ENCODE measurements at regions not wholly inside any gene's neighbourhood (a gene's known extent, or its start where the extent isn't known, plus 50 kb on each side); places are given as distances from the start of the nearest gene placed in this dataset.

- H2AFZ ChIP-seq (ENCODE audit: low read length): no peak overlapping the region
- CTCF ChIA-PET (ENCODE audit: unreplicated experiment): no interaction called here
- no TSS peak for BruUV-seq (replicated peaks)
- H3K79me2 ChIP-seq (ENCODE audit: insufficient read depth, low read depth, low read length): no peaks in the 10 kb centered on the region
- H3K4me2 ChIP-seq (ENCODE audit: low read length): no peak overlapping the region
- DNase-seq (ENCODE audit: low spot score): no peak
- TF ChIP-seq EZH2phosphoT487 (IDR thresholded peaks at IDR 0.05; ENCODE audit: borderline replicate concordance, low read depth, low read length): no peak
- TF ChIP-seq, protein P1, sequence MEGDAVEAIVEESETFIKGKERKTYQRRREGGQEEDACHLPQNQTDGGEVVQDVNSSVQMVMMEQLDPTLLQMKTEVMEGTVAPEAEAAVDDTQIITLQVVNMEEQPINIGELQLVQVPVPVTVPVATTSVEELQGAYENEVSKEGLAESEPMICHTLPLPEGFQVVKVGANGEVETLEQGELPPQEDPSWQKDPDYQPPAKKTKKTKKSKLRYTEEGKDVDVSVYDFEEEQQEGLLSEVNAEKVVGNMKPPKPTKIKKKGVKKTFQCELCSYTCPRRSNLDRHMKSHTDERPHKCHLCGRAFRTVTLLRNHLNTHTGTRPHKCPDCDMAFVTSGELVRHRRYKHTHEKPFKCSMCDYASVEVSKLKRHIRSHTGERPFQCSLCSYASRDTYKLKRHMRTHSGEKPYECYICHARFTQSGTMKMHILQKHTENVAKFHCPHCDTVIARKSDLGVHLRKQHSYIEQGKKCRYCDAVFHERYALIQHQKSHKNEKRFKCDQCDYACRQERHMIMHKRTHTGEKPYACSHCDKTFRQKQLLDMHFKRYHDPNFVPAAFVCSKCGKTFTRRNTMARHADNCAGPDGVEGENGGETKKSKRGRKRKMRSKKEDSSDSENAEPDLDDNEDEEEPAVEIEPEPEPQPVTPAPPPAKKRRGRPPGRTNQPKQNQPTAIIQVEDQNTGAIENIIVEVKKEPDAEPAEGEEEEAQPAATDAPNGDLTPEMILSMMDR (conservative IDR thresholded peaks at IDR 0.05; ENCODE audit: low read length): no peak
- no peak overlapping the region for H3K27ac ChIP-seq (ENCODE audit: low read depth, low read length, poor library complexity, severe bottlenecking)
- H3K36me3 ChIP-seq (ENCODE audit: insufficient read depth, low read length): no peaks in the 10 kb centered on the region
- no peak overlapping the region for H3K4me3 ChIP-seq (ENCODE audit: low read depth, low read length, poor library complexity, severe bottlenecking)
- no peaks in the 10 kb centered on the region for H3K9me2 ChIP-seq (ENCODE audit: insufficient read depth, low read length)
- H3K4me1 ChIP-seq (ENCODE audit: insufficient read depth, low read length, poor library complexity, severe bottlenecking): peaks cover 4% of the 10 kb centered on the region
- POLR2A ChIA-PET: interaction anchor here (0.7 to 1.4 kb wide), 2 partner anchors 8 to 504 kb away, joined by 3 to 4 read pairs; no protein-coding TSS in a partner anchor
- no peaks in the 10 kb centered on the region for H4K20me1 ChIP-seq (ENCODE audit: insufficient read depth, low read length)
- no peaks in the 10 kb centered on the region for H3K9me3 ChIP-seq (ENCODE audit: low read length)
- intact Hi-C loops (cut with micrococcal nuclease; ENCODE audit: unreplicated experiment): no loop called here
Measured at GRCh38 chr3:29137601-29138000, 143.3 kb upstream of the RBMS3 start.

DNA sequence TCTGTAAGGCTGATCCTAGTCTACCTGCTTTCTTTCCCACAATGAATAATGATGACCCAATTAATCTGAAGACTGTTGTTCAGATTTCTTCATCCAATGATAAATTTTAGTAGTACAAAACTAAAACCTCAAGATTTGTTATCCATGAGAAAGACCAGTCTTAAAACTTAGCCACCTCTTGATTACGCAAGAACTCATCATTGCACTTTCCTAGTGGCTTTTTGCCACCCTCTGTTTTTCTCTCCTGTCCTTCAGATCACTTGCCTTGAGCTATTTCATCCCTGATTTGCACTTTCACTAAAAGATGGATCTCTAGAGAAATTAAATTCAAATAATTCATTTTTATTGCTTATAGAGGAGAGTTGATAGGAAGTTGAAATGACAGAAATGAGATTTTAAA lies 142.7 kb upstream of the RBMS3 start:
- POLR2A ChIA-PET: interaction anchor here (0.7 to 1.4 kb wide), 2 partner anchors 8 to 503 kb away, joined by 3 to 4 read pairs; no protein-coding TSS in a partner anchor
- Histone ChIP-seq H3K9me3 (ENCODE audit: low read length) (no peaks in the 10 kb centered on the region), H3K4me2 (ENCODE audit: low read length) (no peak overlapping the region), H3K9me2 (ENCODE audit: insufficient read depth, low read length) (no peaks in the 10 kb centered on the region), H3K36me3 (ENCODE audit: insufficient read depth, low read length) (no peaks in the 10 kb centered on the region), H3K79me2 (ENCODE audit: insufficient read depth, low read depth, low read length) (no peaks in the 10 kb centered on the region), H3K4me1 (ENCODE audit: insufficient read depth, low read length, poor library complexity, severe bottlenecking) (peaks cover 4% of the 10 kb centered on the region), H3K27ac (ENCODE audit: low read depth, low read length, poor library complexity, severe bottlenecking) (no peak overlapping the region), H4K20me1 (ENCODE audit: insufficient read depth, low read length) (no peaks in the 10 kb centered on the region), H3K4me3 (ENCODE audit: low read depth, low read length, poor library complexity, severe bottlenecking) (no peak overlapping the region), H2AFZ (ENCODE audit: low read length) (no peak overlapping the region)
- no peak for DNase-seq (ENCODE audit: low spot score)
- intact Hi-C loops (cut with micrococcal nuclease; ENCODE audit: unreplicated experiment): no loop called here
- no peak for TF ChIP-seq EZH2phosphoT487 (IDR thresholded peaks at IDR 0.05; ENCODE audit: borderline replicate concordance, low read depth, low read length)
- TF ChIP-seq, protein P1 (conservative IDR thresholded peaks at IDR 0.05; ENCODE audit: low read length): no peak
- BruUV-seq (replicated peaks): no TSS peak
- CTCF ChIA-PET (ENCODE audit: unreplicated experiment): no interaction called here

GRCh38 chr3:29140666-29141065 lies 140.2 kb upstream of the RBMS3 start:
- H3K4me1 ChIP-seq (ENCODE audit: insufficient read depth, low read length, poor library complexity, severe bottlenecking): peaks cover 4% of the 10 kb centered on the region
- no peak overlapping the region for H3K27ac ChIP-seq (ENCODE audit: low read depth, low read length, poor library complexity, severe bottlenecking)
- peak overlapping the region; percentile 43; the same call in 1 of the 2 replicates for H3K4me2 ChIP-seq (ENCODE audit: low read length)
- no peaks in the 10 kb centered on the region for H3K79me2 ChIP-seq (ENCODE audit: insufficient read depth, low read depth, low read length)
- H3K9me3 ChIP-seq (ENCODE audit: low read length): no peaks in the 10 kb centered on the region
- no peak for TF ChIP-seq EZH2phosphoT487 (IDR thresholded peaks at IDR 0.05; ENCODE audit: borderline replicate concordance, low read depth, low read length)
- BruUV-seq (replicated peaks): no TSS peak
- H3K4me3 ChIP-seq (ENCODE audit: low read depth, low read length, poor library complexity, severe bottlenecking): no peak overlapping the region
- H4K20me1 ChIP-seq (ENCODE audit: insufficient read depth, low read length): no peaks in the 10 kb centered on the region
- ChIA-PET CTCF (ENCODE audit: unreplicated experiment) (no interaction called here), POLR2A (no interaction called here)
- no peaks in the 10 kb centered on the region for H3K36me3 ChIP-seq (ENCODE audit: insufficient read depth, low read length)
- no peaks in the 10 kb centered on the region for H3K9me2 ChIP-seq (ENCODE audit: insufficient read depth, low read length)
- H2AFZ ChIP-seq (ENCODE audit: low read length): peak overlapping the region; percentile 46; the same call in 1 of the 2 replicates
- intact Hi-C loops (cut with micrococcal nuclease; ENCODE audit: unreplicated experiment): no loop called here
- peak; percentile 39 for DNase-seq (ENCODE audit: low spot score)

Measured in OCI-LY7 (cell line).